Common myeloid progenitor, CD34-positive (primary cell): ENCODE measurements at regions not wholly inside any gene's neighbourhood (a gene's known extent, or its start where the extent isn't known, plus 50 kb on each side); places are given as distances from the start of the nearest gene placed in this dataset.
"Not testable (repeated sequence)": the region's sequence is repeated elsewhere in the genome, so short reads cannot be mapped to it uniquely, and the experiment has no call there.

Experiments
- CTCF ChIA-PET: fragments of 350-600 bp; sonication (Branson Sonifier 250); formaldehyde crosslinking; loops from one replicate; lab custom pipeline; 2021; ENCODE audit warnings: antibody characterized with exemption; lab: Charles Lee
- POLR2A ChIA-PET: fragments of 350-600 bp; sonication (Branson Sonifier 250); formaldehyde crosslinking; loops from one replicate; lab custom pipeline; 2021; ENCODE audit warnings: antibody characterized with exemption; lab: Charles Lee
- DNase-seq, 3 donors: peaks; one replicate each; pipeline versions ENCODE4 v3.0.0 to v3.0.0-alpha.2; 2013
- H3K27ac ChIP-seq, 2 experiments: 1 replicate in 1 of 2; 2 replicates in 1 of 2; pipeline ENCODE4 v1.7.0; 2013; ENCODE audit warnings: inconsistent platforms in 2 of 2, low read length in 2 of 2, mild to moderate bottlenecking in 2 of 2, low read depth in 1 of 2, moderate library complexity in 1 of 2; ENCODE audit not compliant: severe bottlenecking in 2 of 2, insufficient read depth in 1 of 2, poor library complexity in 1 of 2
- H3K27me3 ChIP-seq, 5 experiments: replicated peaks in 2 of 5; 1 replicate in 3 of 5; 2 replicates in 2 of 5; pipeline versions ENCODE4 v1.6.1 to v1.7.0; 2013; ENCODE audit warnings: low read length in 4 of 5, mild to moderate bottlenecking in 2 of 5, moderate library complexity in 2 of 5, inconsistent platforms in 1 of 5; ENCODE audit not compliant: insufficient read depth in 5 of 5, control insufficient read depth in 4 of 5
- H3K36me3 ChIP-seq, 4 experiments: 1 replicate in 2 of 4; 2 replicates in 2 of 4; pipeline versions ENCODE4 v1.6.1 to v1.7.0; 2013; ENCODE audit warnings: low read length in 3 of 4, control low read depth in 1 of 4, mild to moderate bottlenecking in 1 of 4; ENCODE audit not compliant: control insufficient read depth in 4 of 4, insufficient read depth in 4 of 4
- H3K4me1 ChIP-seq, 4 experiments: 1 replicate in 3 of 4; 2 replicates in 1 of 4; pipeline versions ENCODE4 v1.6.1 to v1.7.1; 2013; ENCODE audit warnings: low read length in 3 of 4, mild to moderate bottlenecking in 3 of 4, control low read depth in 1 of 4, inconsistent platforms in 1 of 4, moderate library complexity in 1 of 4; ENCODE audit not compliant: control insufficient read depth in 4 of 4, insufficient read depth in 4 of 4; ENCODE audit errors: control extremely low read depth in 1 of 4
- H3K4me3 ChIP-seq, 7 experiments: 1 replicate in 4 of 7; 2 replicates in 3 of 7; pipeline versions ENCODE4 v1.5.1 to v1.7.0; 2013; ENCODE audit warnings: mild to moderate bottlenecking in 7 of 7, low read length in 6 of 7, moderate library complexity in 6 of 7, inconsistent platforms in 2 of 7, low read depth in 2 of 7, control low read depth in 1 of 7; ENCODE audit not compliant: insufficient read depth in 4 of 7, control insufficient read depth in 1 of 7; ENCODE audit errors: extremely low read depth in 1 of 7
- H3K9me3 ChIP-seq, 5 experiments: 1 replicate in 4 of 5; 2 replicates in 1 of 5; pipeline versions ENCODE4 v1.6.1 to v1.7.1; 2013; ENCODE audit warnings: low read length in 4 of 5, mild to moderate bottlenecking in 2 of 5, inconsistent platforms in 1 of 5, low read depth in 1 of 5, moderate library complexity in 1 of 5; ENCODE audit not compliant: control insufficient read depth in 4 of 5, insufficient read depth in 2 of 5; ENCODE audit errors: control extremely low read depth in 1 of 5
- whole genome bisulfite sequencing: methylation state at CpG from one replicate; pipeline ENCODE4 v1.1.5; 2013; ENCODE audit not compliant: insufficient coverage; 5-methylcytosine and 5-hydroxymethylcytosine counted together

DNA sequence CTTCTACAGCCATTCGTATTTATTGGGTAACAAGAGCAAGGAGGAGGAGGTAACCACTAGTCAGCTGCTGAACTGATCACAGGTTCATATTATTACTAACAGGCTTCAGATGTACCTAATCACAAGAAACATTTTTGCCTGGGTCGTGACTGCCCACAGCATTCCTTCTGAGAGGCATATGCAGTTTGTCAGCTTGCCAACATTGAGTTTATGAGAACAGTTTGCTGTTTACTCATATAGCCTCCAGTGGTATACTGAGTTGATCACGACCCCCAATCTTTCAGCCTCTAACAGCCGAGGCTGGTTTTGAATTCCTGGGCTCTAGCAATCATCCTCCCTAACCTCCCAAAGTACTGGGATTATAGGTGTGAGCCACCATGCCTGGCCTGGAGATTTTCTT lies 693.6 kb downstream of the TLE1 start:
- DNase-seq = no peak
- no peaks in the 10 kb centered on the region for H3K36me3 ChIP-seq
- H3K27me3 ChIP-seq = no peaks in the 10 kb centered on the region
- no peak overlapping the region for H3K27ac ChIP-seq
- no peaks in the 10 kb centered on the region for H3K4me1 ChIP-seq
- WGBS = 100% methylated on average over 1 of the region's 4 CpGs
- no peak overlapping the region for H3K4me3 ChIP-seq
- CTCF ChIA-PET = no interaction called here
- POLR2A ChIA-PET = no interaction called here
- H3K9me3 ChIP-seq = no peaks in the 10 kb centered on the region

- no peaks in the 10 kb centered on the region for H3K4me1 ChIP-seq
- POLR2A ChIA-PET = no interaction called here
- no peak overlapping the region for H3K27ac ChIP-seq
- H3K4me3 ChIP-seq = no peak overlapping the region
- H3K36me3 ChIP-seq = no peaks in the 10 kb centered on the region
- WGBS = 83% methylated on average over 1 of the region's 4 CpGs
- CTCF ChIA-PET = no interaction called here
- no peak for DNase-seq
- no peaks in the 10 kb centered on the region for H3K9me3 ChIP-seq
- H3K27me3 ChIP-seq = no peaks in the 10 kb centered on the region
These were observed 694.5 kb downstream of the TLE1 start for GRCh38 chr9:80994892-80995291.

GRCh38 chr9:80985595-80985994 lies 703.8 kb downstream of the TLE1 start:
- WGBS = no CpG with 5 or more reads among the region's 10 CpGs

GRCh38 chr9:80976403-80976802 lies 712.9 kb downstream of the TLE1 start:
- Histone ChIP-seq H3K27ac (no peak overlapping the region), H3K27me3 (no peaks in the 10 kb centered on the region), H3K9me3 (peaks cover 0 to 6% (median 4%) of the 10 kb centered on the region in 5 experiments), H3K36me3 (no peaks in the 10 kb centered on the region), H3K4me1 (no peaks in the 10 kb centered on the region), H3K4me3 (no peak overlapping the region)
- ChIA-PET POLR2A (no interaction called here), CTCF (no interaction called here)
- DNase-seq = no peak
- 100% methylated on average over 2 of the region's 3 CpGs for WGBS

More at GRCh38 chr9:80985595-80985994, 703.8 kb downstream of the TLE1 start:
- H3K27me3 ChIP-seq, CTCF ChIA-PET, H3K4me1 ChIP-seq, H3K4me3 ChIP-seq, DNase-seq, H3K36me3 ChIP-seq, POLR2A ChIA-PET, H3K27ac ChIP-seq, H3K9me3 ChIP-seq: not testable (repeated sequence)

GRCh38 chr9:80970377-80970776 lies 719.0 kb downstream of the TLE1 start:
- H3K27me3 ChIP-seq, DNase-seq, H3K9me3 ChIP-seq, H3K27ac ChIP-seq, POLR2A ChIA-PET, H3K4me3 ChIP-seq, CTCF ChIA-PET, H3K36me3 ChIP-seq, H3K4me1 ChIP-seq: not testable (repeated sequence)
- WGBS = 89% methylated on average over 2 of the region's 2 CpGs

GRCh38 chr9:80968611-80969010 lies 720.7 kb downstream of the TLE1 start:
- CTCF ChIA-PET = no interaction called here
- POLR2A ChIA-PET = no interaction called here
- no CpG with 5 or more reads among the region's 1 CpG for WGBS
- Histone ChIP-seq H3K27me3 (no peaks in the 10 kb centered on the region), H3K4me3 (no peak overlapping the region), H3K4me1 (no peaks in the 10 kb centered on the region), H3K27ac (no peak overlapping the region), H3K9me3 (peaks cover 0 to 4% (median 0%) of the 10 kb centered on the region in 5 experiments), H3K36me3 (no peaks in the 10 kb centered on the region)
- DNase-seq = no peak

- H3K4me3 ChIP-seq = no peak overlapping the region
- no peaks in the 10 kb centered on the region for H3K36me3 ChIP-seq
- CTCF ChIA-PET = interaction anchor here (0.9 kb wide), 1 partner anchor 38 kb away, joined by 3 read pairs; no protein-coding TSS in a partner anchor
- H3K9me3 ChIP-seq = no peaks in the 10 kb centered on the region
- POLR2A ChIA-PET = no interaction called here
- H3K27ac ChIP-seq = no peak overlapping the region
- WGBS = 72% methylated on average over 2 of the region's 2 CpGs
- no peaks in the 10 kb centered on the region for H3K27me3 ChIP-seq
- no peaks in the 10 kb centered on the region for H3K4me1 ChIP-seq
- DNase-seq = no peak
These were observed 724.4 kb downstream of the TLE1 start for GRCh38 chr9:80964914-80965313.
